CD8-positive, alpha-beta memory T cell (primary cell): ENCODE measurements at regions not wholly inside any gene's neighbourhood (a gene's known extent, or its start where the extent isn't known, plus 50 kb on each side); places are given as distances from the start of the nearest gene placed in this dataset.
A peak's percentile ranks its signal among the peaks of the same experiment; 100 is the strongest.

Experiments
- CTCF ChIA-PET: fragments of 350-600 bp; sonication (Branson Sonifier 250); formaldehyde crosslinking; loops from one replicate; lab custom pipeline; 2021; ENCODE audit warnings: antibody characterized with exemption; lab: Charles Lee
- POLR2A ChIA-PET: fragments of 350-600 bp; sonication (Branson Sonifier 250); formaldehyde crosslinking; loops from one replicate; lab custom pipeline; 2021; ENCODE audit warnings: antibody characterized with exemption; lab: Charles Lee
- DNase-seq, 5 donors: peaks; one replicate each; pipeline versions ENCODE4 v3.0.0 to v3.0.0-alpha.2; 2020 to 2022; ENCODE audit warnings: mixed read lengths in 1 of 5
- H3K27ac ChIP-seq: one replicate; pipeline ENCODE4 v1.7.0; 2013; ENCODE audit warnings: low read depth, mild to moderate bottlenecking, low read length, moderate library complexity
- H3K27me3 ChIP-seq: 2 replicates; pipeline ENCODE4 v1.7.0; 2013; ENCODE audit warnings: low read length, mild to moderate bottlenecking; ENCODE audit not compliant: insufficient read depth, poor library complexity, severe bottlenecking
- H3K36me3 ChIP-seq: 2 replicates; pipeline ENCODE4 v1.7.0; 2013; ENCODE audit warnings: mild to moderate bottlenecking, low read length, moderate library complexity; ENCODE audit not compliant: insufficient read depth
- H3K4me1 ChIP-seq: 2 replicates; pipeline ENCODE4 v1.7.0; 2013; ENCODE audit warnings: mild to moderate bottlenecking, low read length, moderate library complexity; ENCODE audit not compliant: insufficient read depth
- H3K4me3 ChIP-seq: 2 replicates; pipeline ENCODE4 v1.7.0; 2013; ENCODE audit warnings: mild to moderate bottlenecking, low read length
- H3K9me3 ChIP-seq: 2 replicates; pipeline ENCODE4 v1.7.0; 2013; ENCODE audit warnings: mild to moderate bottlenecking, low read length
- H3K27ac Mint-ChIP-seq, 8 donors: one replicate each; pipeline ENCODE4 v1.8.0; 2020 to 2021; ENCODE audit warnings: mixed read lengths in 8 of 8, mild to moderate bottlenecking in 6 of 8, inconsistent platforms in 3 of 8, moderate library complexity in 3 of 8
- H3K27me3 Mint-ChIP-seq, 2 donors: one replicate each; pipeline ENCODE4 v1.8.0; 2020 to 2021; ENCODE audit warnings: mixed read lengths in 2 of 2, mild to moderate bottlenecking in 1 of 2, moderate library complexity in 1 of 2
- H3K36me3 Mint-ChIP-seq, 3 donors: one replicate each; pipeline ENCODE4 v1.8.0; 2020 to 2021; ENCODE audit warnings: mixed read lengths in 3 of 3, inconsistent platforms in 1 of 3, mild to moderate bottlenecking in 1 of 3
- H3K4me1 Mint-ChIP-seq, 3 donors: one replicate each; pipeline ENCODE4 v1.8.0; 2020 to 2021; ENCODE audit warnings: mixed read lengths in 3 of 3, inconsistent platforms in 1 of 3, mild to moderate bottlenecking in 1 of 3
- H3K4me3 Mint-ChIP-seq, 7 donors: one replicate each; pipeline ENCODE4 v1.8.0; 2020 to 2021; ENCODE audit warnings: mixed read lengths in 7 of 7, mild to moderate bottlenecking in 6 of 7, moderate library complexity in 4 of 7, inconsistent platforms in 2 of 7
- H3K9me3 Mint-ChIP-seq, 5 donors: one replicate each; pipeline ENCODE4 v1.8.0; 2020 to 2022; ENCODE audit warnings: mixed read lengths in 5 of 5, mild to moderate bottlenecking in 3 of 5, moderate library complexity in 2 of 5, inconsistent platforms in 1 of 5

- Histone ChIP-seq H3K9me3 (no peaks in the 10 kb centered on the region), H3K36me3 (no peaks in the 10 kb centered on the region), H3K27ac (no peak overlapping the region), H3K4me3 (no peak overlapping the region), H3K4me1 (no peaks in the 10 kb centered on the region), H3K27me3 (no peaks in the 10 kb centered on the region)
- DNase-seq: no peak
- CTCF ChIA-PET: no interaction called here
- POLR2A ChIA-PET: no interaction called here
- Mint-ChIP-seq H3K27me3 (peaks cover 0 to 2% of the 10 kb centered on the region in 2 donors), H3K27ac (no peak overlapping the region), H3K4me3 (no peak overlapping the region), H3K36me3 (no peaks in the 10 kb centered on the region), H3K9me3 (no peaks in the 10 kb centered on the region), H3K4me1 (no peaks in the 10 kb centered on the region)
Observed at GRCh38 chr14:98069712-98070171, 1202.3 kb downstream of the BCL11B start.

DNA sequence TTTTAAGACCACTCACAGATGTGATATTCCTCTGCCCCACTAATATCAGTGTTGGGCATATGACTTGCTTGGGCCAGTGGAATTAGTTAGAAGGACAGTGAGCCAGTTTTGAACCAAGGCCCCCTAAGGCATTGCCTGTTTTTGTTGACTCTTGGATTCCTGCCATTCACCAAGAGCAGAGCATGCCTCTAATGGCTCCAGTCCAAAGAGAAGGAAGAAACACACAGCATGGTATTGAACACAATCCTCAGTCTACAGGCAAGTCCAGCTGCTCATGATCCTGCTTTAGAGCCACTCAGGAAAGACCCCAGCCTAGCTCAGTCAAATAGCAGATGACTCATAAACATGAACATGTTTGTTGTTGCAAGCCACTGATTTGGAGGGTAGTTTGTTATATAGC lies 1201.5 kb downstream of the BCL11B start:
- no peak overlapping the region for H3K4me3 ChIP-seq
- no peaks in the 10 kb centered on the region for H3K36me3 ChIP-seq
- H3K4me3 Mint-ChIP-seq: no peak overlapping the region
- DNase-seq: no peak
- H3K36me3 Mint-ChIP-seq: no peaks in the 10 kb centered on the region
- H3K27ac Mint-ChIP-seq: peak overlapping the region in 1 of 8 donors; percentile 1
- no peaks in the 10 kb centered on the region for H3K4me1 ChIP-seq
- no peaks in the 10 kb centered on the region for H3K9me3 Mint-ChIP-seq
- peaks cover 0 to 2% of the 10 kb centered on the region in 2 donors for H3K27me3 Mint-ChIP-seq
- POLR2A ChIA-PET: no interaction called here
- CTCF ChIA-PET: no interaction called here
- H3K27ac ChIP-seq: no peak overlapping the region
- no peaks in the 10 kb centered on the region for H3K9me3 ChIP-seq
- H3K4me1 Mint-ChIP-seq: no peaks in the 10 kb centered on the region
- no peaks in the 10 kb centered on the region for H3K27me3 ChIP-seq

- H3K4me1 Mint-ChIP-seq: no peaks in the 10 kb centered on the region
- H3K27me3 Mint-ChIP-seq: peaks cover 0 to 2% of the 10 kb centered on the region in 2 donors
- ChIA-PET POLR2A (no interaction called here), CTCF (no interaction called here)
- no peak for DNase-seq
- no peaks in the 10 kb centered on the region for H3K27me3 ChIP-seq
- no peak overlapping the region for H3K4me3 ChIP-seq
- H3K36me3 ChIP-seq: no peaks in the 10 kb centered on the region
- H3K4me3 Mint-ChIP-seq: no peak overlapping the region
- no peaks in the 10 kb centered on the region for H3K9me3 ChIP-seq
- H3K27ac ChIP-seq: no peak overlapping the region
- no peak overlapping the region for H3K27ac Mint-ChIP-seq
- H3K9me3 Mint-ChIP-seq: no peaks in the 10 kb centered on the region
- no peaks in the 10 kb centered on the region for H3K36me3 Mint-ChIP-seq
- H3K4me1 ChIP-seq: no peaks in the 10 kb centered on the region
Observed at GRCh38 chr14:98074111-98074510, 1197.9 kb downstream of the BCL11B start.

DNA sequence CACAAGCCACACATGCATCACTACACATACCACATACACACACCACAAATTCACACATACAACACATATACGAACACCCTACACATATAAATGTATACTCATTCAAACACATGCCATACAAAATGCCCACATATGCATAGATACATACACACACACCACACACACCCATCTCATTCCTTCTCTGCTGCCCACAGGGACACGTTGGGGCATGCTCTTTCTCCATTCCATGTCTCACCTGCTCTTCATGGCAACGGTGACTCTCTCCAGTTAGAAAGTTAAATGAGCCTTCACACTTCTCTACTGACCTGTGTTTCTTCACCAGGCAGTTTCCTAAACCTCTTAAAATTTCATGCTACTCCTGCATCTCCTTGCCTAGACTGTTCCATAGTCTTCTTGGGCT lies 1194.8 kb downstream of the BCL11B start:
- H3K4me3 ChIP-seq: no peak overlapping the region
- H3K4me1 ChIP-seq: no peaks in the 10 kb centered on the region
- H3K27me3 Mint-ChIP-seq: no peaks in the 10 kb centered on the region
- H3K36me3 ChIP-seq: no peaks in the 10 kb centered on the region
- no peak overlapping the region for H3K27ac ChIP-seq
- ChIA-PET POLR2A (no interaction called here), CTCF (no interaction called here)
- H3K27me3 ChIP-seq: no peaks in the 10 kb centered on the region
- no peaks in the 10 kb centered on the region for H3K4me1 Mint-ChIP-seq
- H3K9me3 Mint-ChIP-seq: no peaks in the 10 kb centered on the region
- no peaks in the 10 kb centered on the region for H3K9me3 ChIP-seq
- peak overlapping the region in 1 of 8 donors; percentile 35 for H3K27ac Mint-ChIP-seq
- H3K36me3 Mint-ChIP-seq: no peaks in the 10 kb centered on the region
- no peak for DNase-seq
- H3K4me3 Mint-ChIP-seq: no peak overlapping the region

- H3K27ac ChIP-seq: no peak overlapping the region
- H3K36me3 ChIP-seq: no peaks in the 10 kb centered on the region
- no peak overlapping the region for H3K4me3 Mint-ChIP-seq
- ChIA-PET CTCF (no interaction called here), POLR2A (interaction anchor here (0.5 kb wide), 1 partner anchor 865 kb away, joined by 5 read pairs; no protein-coding TSS in a partner anchor)
- no peaks in the 10 kb centered on the region for H3K4me1 ChIP-seq
- no peak overlapping the region for H3K4me3 ChIP-seq
- peak overlapping the region in 1 of 8 donors; percentile 6 for H3K27ac Mint-ChIP-seq
- peaks cover 0 to 5% (median 0%) of the 10 kb centered on the region in 5 donors for H3K9me3 Mint-ChIP-seq
- DNase-seq: no peak
- peaks cover 0 to 3% (median 1%) of the 10 kb centered on the region in 3 donors for H3K36me3 Mint-ChIP-seq
- H3K27me3 Mint-ChIP-seq: no peaks in the 10 kb centered on the region
- no peaks in the 10 kb centered on the region for H3K4me1 Mint-ChIP-seq
- no peaks in the 10 kb centered on the region for H3K9me3 ChIP-seq
- no peaks in the 10 kb centered on the region for H3K27me3 ChIP-seq
Observed at GRCh38 chr14:98082833-98083232, 1189.2 kb downstream of the BCL11B start.

DNA sequence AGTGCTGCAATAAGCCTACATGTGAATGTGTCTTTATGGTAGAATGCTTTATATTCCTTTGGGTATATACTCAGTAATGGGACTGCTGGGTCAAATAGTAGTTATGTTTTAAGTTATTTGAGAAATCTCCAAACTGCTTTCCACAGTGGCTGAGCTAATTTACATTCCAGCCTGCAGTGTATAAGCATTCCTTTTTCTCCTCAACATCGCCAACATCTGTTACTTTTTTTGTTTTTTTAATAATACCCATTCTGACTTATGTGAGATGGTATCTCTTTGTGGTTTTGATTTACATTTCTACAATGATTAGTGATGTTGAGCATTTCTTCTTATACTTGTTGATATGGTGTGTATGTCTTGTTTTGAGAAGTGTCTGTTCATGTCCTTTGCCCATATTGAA lies 1186.2 kb downstream of the BCL11B start:
- Mint-ChIP-seq H3K36me3 (peaks cover 0 to 3% (median 1%) of the 10 kb centered on the region in 3 donors), H3K4me3 (no peak overlapping the region), H3K4me1 (no peaks in the 10 kb centered on the region), H3K9me3 (peaks cover 0 to 5% (median 0%) of the 10 kb centered on the region in 5 donors), H3K27ac (no peak overlapping the region), H3K27me3 (no peaks in the 10 kb centered on the region)
- no peak overlapping the region for H3K27ac ChIP-seq
- H3K4me1 ChIP-seq: no peaks in the 10 kb centered on the region
- ChIA-PET POLR2A (no interaction called here), CTCF (no interaction called here)
- H3K36me3 ChIP-seq: no peaks in the 10 kb centered on the region
- H3K27me3 ChIP-seq: no peaks in the 10 kb centered on the region
- H3K9me3 ChIP-seq: no peaks in the 10 kb centered on the region
- DNase-seq: no peak
- H3K4me3 ChIP-seq: no peak overlapping the region

DNA sequence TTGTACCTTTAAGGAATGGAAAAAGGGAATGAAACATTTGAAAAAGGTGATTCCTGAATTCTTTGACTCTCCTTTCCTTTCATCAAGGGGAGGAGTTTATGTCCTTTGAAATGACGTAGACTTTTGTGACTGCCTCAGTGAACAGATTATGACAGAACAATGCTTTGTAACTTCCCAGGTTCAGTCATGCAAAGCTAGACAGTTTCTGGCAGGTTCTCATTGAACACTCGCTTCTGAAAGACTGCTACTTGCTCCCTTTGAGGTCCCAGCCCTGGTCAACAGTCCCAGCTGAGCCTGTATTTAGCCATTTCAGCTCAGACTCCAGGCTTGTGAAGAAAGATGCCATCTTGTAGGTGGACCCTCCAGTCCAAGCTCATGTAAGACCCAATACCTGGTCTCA lies 1178.9 kb downstream of the BCL11B start:
- H3K9me3 Mint-ChIP-seq: no peaks in the 10 kb centered on the region
- ChIA-PET CTCF (no interaction called here), POLR2A (no interaction called here)
- Histone ChIP-seq H3K27me3 (no peaks in the 10 kb centered on the region), H3K4me1 (no peaks in the 10 kb centered on the region), H3K36me3 (no peaks in the 10 kb centered on the region), H3K27ac (no peak overlapping the region), H3K9me3 (no peaks in the 10 kb centered on the region), H3K4me3 (no peak overlapping the region)
- peaks cover 0 to 5% (median 0%) of the 10 kb centered on the region in 3 donors for H3K36me3 Mint-ChIP-seq
- H3K27me3 Mint-ChIP-seq: peaks cover 3% of the 10 kb centered on the region in 2 donors
- H3K27ac Mint-ChIP-seq: no peak overlapping the region
- H3K4me1 Mint-ChIP-seq: no peaks in the 10 kb centered on the region
- DNase-seq: no peak
- H3K4me3 Mint-ChIP-seq: no peak overlapping the region

GRCh38 chr14:98099527-98099926 lies 1172.5 kb downstream of the BCL11B start:
- no peak overlapping the region for H3K4me3 Mint-ChIP-seq
- H3K4me1 Mint-ChIP-seq: peaks cover 7 to 21% (median 13%) of the 10 kb centered on the region in 3 donors

More at GRCh38 chr14:98099527-98099926, 1172.5 kb downstream of the BCL11B start:
- Histone ChIP-seq H3K36me3 (no peaks in the 10 kb centered on the region), H3K9me3 (no peaks in the 10 kb centered on the region), H3K4me3 (no peak overlapping the region), H3K4me1 (peaks cover 9% of the 10 kb centered on the region), H3K27me3 (no peaks in the 10 kb centered on the region), H3K27ac (no peak overlapping the region)
- H3K36me3 Mint-ChIP-seq: peaks cover 0 to 9% (median 0%) of the 10 kb centered on the region in 3 donors
- H3K27ac Mint-ChIP-seq: no peak overlapping the region
- H3K27me3 Mint-ChIP-seq: peaks cover 0 to 1% of the 10 kb centered on the region in 2 donors
- CTCF ChIA-PET: no interaction called here
- no peak for DNase-seq
- POLR2A ChIA-PET: no interaction called here
- H3K9me3 Mint-ChIP-seq: no peaks in the 10 kb centered on the region
